Psoas muscle (tissue), 7 donors: ENCODE measurements at regions not wholly inside any gene's neighbourhood (a gene's known extent, or its start where the extent isn't known, plus 50 kb on each side); places are given as distances from the start of the nearest gene placed in this dataset.
"Not testable (repeated sequence)": the region's sequence is repeated elsewhere in the genome, so short reads cannot be mapped to it uniquely, and the experiment has no call there.

ENCODE experiments used
- ATAC-seq, 4 donors: fragments of 200-7000 bp; cut with Tn5 transposase; one replicate each; pipeline ENCODE4 v1.9.1; 2020; ENCODE audit warnings: moderate library complexity in 3 of 4, mild to moderate bottlenecking in 2 of 4
- DNase-seq, 2 donors: peaks; one replicate each; pipeline ENCODE4 v3.0.0-alpha.2; 2020
- H3K27ac ChIP-seq: fragments of 200-600 bp; one replicate; pipeline ENCODE4 v1.8.0; 2022
- H3K27me3 ChIP-seq, 3 donors: fragments of 200-600 bp in 1 of 3; one replicate each; pipeline versions ENCODE4 v1.6.1 to v1.8.0; 2013 to 2022; ENCODE audit warnings: low read length in 2 of 3, mild to moderate bottlenecking in 2 of 3, moderate library complexity in 1 of 3; ENCODE audit not compliant: insufficient read depth in 3 of 3
- H3K36me3 ChIP-seq, 2 donors: fragments of 200-600 bp in 1 of 2; one replicate each; pipeline versions ENCODE4 v1.6.1 to v1.8.0; 2013 to 2022; ENCODE audit warnings: low read depth in 1 of 2, mild to moderate bottlenecking in 1 of 2, moderate library complexity in 1 of 2; ENCODE audit not compliant: insufficient read depth in 1 of 2
- H3K4me1 ChIP-seq: fragments of 200-600 bp; one replicate; pipeline ENCODE4 v1.8.0; 2022
- H3K4me3 ChIP-seq: fragments of 200-600 bp; one replicate; pipeline ENCODE4 v1.8.0; 2022; ENCODE audit warnings: mild to moderate bottlenecking
- H3K9me3 ChIP-seq: fragments of 200-600 bp; one replicate; pipeline ENCODE4 v1.8.0; 2022
- WGBS, 3 donors: extraction: QIAGEN DNeasy Blood & Tissue Kit; methylation state at CpG; one replicate each; pipeline versions ENCODE4 v1.1.6 to v1.1.7; 2013; 5-methylcytosine and 5-hydroxymethylcytosine counted together
- intact Hi-C, 2 donors: fragments of 100-400 bp; cut with DNase I; formaldehyde crosslinking; loops; one replicate each; pipeline versions ENCODE4 v1.11.0 to v1.14.2; 2022
- TF ChIP-seq, protein P1 (sequence below): fragments of 200-600 bp; IDR thresholded peaks from one replicate; pipeline ENCODE4 v1.8.0; 2022; ENCODE audit warnings: antibody characterized with exemption
- donor health status: healthy with polysubstance abuse.
- donor health status: DM: no; HTN: no; CAD: no; lungs with moderate emphysema.
- donor health status: Bipolar disorder and iron deficiency.
- donor health status: healthy.
- donor health status: DM: yes; HTN: yes; CAD: no.
- donor health status: DM: no; HTN: no; CAD: no.
- donor health status: DM: yes; HTN: yes; CAD: no.

- ATAC-seq (no peak), DNase-seq (no peak)
- Histone ChIP-seq H3K27me3 (no peaks in the 10 kb centered on the region), H3K4me3 (no peak overlapping the region), H3K27ac (no peak overlapping the region), H3K9me3 (no peaks in the 10 kb centered on the region), H3K36me3 (no peaks in the 10 kb centered on the region), H3K4me1 (no peaks in the 10 kb centered on the region)
- 96 to 99% (median 96%) methylated on average over 13 to 16 of the region's 16 CpGs for WGBS, 3 donors
- intact Hi-C loops, result no loop called here
- TF ChIP-seq, protein P1, sequence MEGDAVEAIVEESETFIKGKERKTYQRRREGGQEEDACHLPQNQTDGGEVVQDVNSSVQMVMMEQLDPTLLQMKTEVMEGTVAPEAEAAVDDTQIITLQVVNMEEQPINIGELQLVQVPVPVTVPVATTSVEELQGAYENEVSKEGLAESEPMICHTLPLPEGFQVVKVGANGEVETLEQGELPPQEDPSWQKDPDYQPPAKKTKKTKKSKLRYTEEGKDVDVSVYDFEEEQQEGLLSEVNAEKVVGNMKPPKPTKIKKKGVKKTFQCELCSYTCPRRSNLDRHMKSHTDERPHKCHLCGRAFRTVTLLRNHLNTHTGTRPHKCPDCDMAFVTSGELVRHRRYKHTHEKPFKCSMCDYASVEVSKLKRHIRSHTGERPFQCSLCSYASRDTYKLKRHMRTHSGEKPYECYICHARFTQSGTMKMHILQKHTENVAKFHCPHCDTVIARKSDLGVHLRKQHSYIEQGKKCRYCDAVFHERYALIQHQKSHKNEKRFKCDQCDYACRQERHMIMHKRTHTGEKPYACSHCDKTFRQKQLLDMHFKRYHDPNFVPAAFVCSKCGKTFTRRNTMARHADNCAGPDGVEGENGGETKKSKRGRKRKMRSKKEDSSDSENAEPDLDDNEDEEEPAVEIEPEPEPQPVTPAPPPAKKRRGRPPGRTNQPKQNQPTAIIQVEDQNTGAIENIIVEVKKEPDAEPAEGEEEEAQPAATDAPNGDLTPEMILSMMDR, result no peak
These were observed 157.2 kb upstream of the GNAI1 start for GRCh38 chr7:79977481-79977880.

DNA sequence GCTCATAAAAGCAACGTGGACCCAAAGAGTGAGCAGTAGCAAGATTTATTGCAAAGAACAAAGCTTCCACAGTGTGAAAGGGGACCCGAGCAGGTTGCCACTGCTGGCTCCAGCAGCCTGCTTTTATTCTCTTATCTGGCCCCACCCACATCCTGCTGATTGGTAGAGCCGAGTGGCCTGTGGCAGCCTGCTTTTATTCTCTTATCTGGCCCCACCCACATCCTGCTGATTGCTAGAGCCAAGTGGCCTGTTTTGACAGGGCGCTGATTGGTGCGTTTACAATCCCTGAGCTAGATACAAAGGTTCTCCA is 158.0 kb upstream of the GNAI1 start:
- H3K4me1 ChIP-seq, H3K36me3 ChIP-seq, H3K4me3 ChIP-seq, intact Hi-C loops, H3K9me3 ChIP-seq, ATAC-seq, H3K27me3 ChIP-seq, DNase-seq, H3K27ac ChIP-seq: not testable (repeated sequence)
- 57 to 65% (median 65%) methylated on average over 5 of the region's 5 CpGs for WGBS, 3 donors

DNA sequence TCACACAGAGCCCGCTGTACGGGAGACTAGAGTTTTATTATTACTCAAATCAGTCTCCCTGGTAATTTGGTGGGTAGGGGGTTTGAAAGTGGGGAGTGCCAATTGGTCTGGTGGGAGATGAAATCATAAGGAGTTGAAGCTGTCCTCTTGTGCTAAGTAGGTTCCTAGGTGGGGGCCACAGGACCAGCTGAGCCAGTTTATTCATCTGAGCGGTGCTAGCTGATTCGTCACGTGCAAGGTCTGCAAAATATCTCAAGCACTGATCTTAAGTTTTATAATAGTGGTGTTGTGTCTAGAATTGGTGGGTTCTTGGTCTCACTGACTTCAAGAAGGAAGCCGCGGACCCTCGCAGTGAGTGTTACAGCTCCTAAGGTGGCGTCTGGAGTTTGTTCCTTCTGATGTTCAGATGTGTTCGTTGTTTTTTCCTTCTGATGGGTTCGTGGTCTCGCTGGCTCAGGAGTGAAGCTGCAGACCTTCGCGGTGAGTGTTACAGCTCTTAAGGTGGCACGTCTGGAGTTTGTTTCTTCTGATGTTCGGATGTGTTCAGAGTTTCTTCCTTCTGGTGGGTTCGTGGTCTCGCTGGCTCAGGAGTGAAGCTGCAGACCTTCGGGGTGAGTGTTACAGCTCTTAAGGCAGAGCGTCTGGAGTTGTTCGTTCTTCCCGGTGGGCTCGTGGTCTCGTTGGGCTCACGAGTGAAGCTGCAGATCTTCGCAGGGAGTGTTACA is 158.5 kb upstream of the GNAI1 start:
- H3K27me3 ChIP-seq, intact Hi-C loops, H3K4me1 ChIP-seq, H3K9me3 ChIP-seq, ATAC-seq, H3K27ac ChIP-seq, H3K4me3 ChIP-seq, H3K36me3 ChIP-seq, DNase-seq: not testable (repeated sequence)
- 88 to 93% (median 91%) methylated on average over 26 of the region's 26 CpGs for WGBS, 3 donors

GRCh38 chr7:79973455-79973854 is 161.2 kb upstream of the GNAI1 start:
- Histone ChIP-seq H3K4me1 (no peaks in the 10 kb centered on the region), H3K36me3 (no peaks in the 10 kb centered on the region), H3K27me3 (no peaks in the 10 kb centered on the region), H3K4me3 (no peak overlapping the region), H3K27ac (no peak overlapping the region), H3K9me3 (no peaks in the 10 kb centered on the region)
- intact Hi-C loops, result no loop called here
- WGBS, 3 donors, result 85 to 88% (median 87%) methylated on average over 1 of the region's 1 CpG
- TF ChIP-seq, protein P1, result no peak
- ATAC-seq, result no peak
- no peak for DNase-seq

DNA sequence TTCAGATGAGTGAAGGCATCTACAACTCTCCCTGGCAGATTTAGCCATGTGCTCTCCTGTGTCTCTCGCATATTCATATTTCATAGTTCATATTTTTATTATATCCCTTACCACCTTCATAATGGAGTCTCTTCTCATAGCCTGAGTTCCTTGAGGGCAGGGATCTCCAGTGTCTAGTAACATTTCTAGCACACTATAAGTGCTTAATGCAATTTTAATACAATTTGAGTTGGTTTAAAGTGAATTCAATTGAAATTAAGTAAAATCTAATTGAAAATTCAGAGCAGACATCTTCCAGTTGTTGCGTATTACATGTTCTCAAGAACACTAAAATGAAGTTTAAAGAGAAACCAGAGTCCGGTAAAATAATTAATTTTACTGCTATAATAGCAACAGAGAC is 163.6 kb upstream of the GNAI1 start:
- Histone ChIP-seq H3K36me3 (no peaks in the 10 kb centered on the region), H3K9me3 (no peaks in the 10 kb centered on the region), H3K27me3 (no peaks in the 10 kb centered on the region), H3K27ac (no peak overlapping the region), H3K4me1 (no peaks in the 10 kb centered on the region), H3K4me3 (no peak overlapping the region)
- TF ChIP-seq, protein P1, result no peak
- ATAC-seq (no peak), DNase-seq (no peak)
- intact Hi-C loops, result no loop called here
- 91 to 93% (median 91%) methylated on average over 3 of the region's 3 CpGs for WGBS, 3 donors

DNA sequence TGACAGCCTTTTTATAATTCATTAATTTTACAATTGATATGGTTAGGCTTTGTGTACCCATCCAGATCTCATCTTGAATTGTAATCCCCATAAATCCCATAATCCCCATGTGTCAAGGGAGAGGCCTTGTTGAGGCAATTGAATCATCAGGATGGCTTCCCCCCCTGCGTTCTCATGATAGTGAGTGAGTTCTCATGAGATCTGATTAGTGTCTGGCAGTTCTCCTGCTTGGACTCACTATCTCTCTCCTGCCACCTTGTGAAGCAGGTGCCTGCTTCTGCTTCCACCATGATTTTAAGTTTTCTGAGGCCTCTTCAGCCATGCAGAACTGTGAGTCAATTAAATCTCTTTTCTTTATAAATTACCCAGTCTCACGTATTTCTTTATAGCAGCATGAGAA is 165.7 kb upstream of the GNAI1 start:
- WGBS, 3 donors, result 64 to 74% (median 72%) methylated on average over 2 of the region's 2 CpGs
- TF ChIP-seq, protein P1, result no peak
- no peaks in the 10 kb centered on the region for H3K9me3 ChIP-seq
- H3K4me3 ChIP-seq, result no peak overlapping the region
- no peaks in the 10 kb centered on the region for H3K36me3 ChIP-seq
- no peaks in the 10 kb centered on the region for H3K27me3 ChIP-seq
- H3K4me1 ChIP-seq, result no peaks in the 10 kb centered on the region
- intact Hi-C loops, result no loop called here
- DNase-seq (no peak), ATAC-seq (no peak)
- no peak overlapping the region for H3K27ac ChIP-seq
